Endothelial cell (in vitro differentiated cells): ENCODE measurements at regions not wholly inside any gene's neighbourhood (a gene's known extent, or its start where the extent isn't known, plus 50 kb on each side); places are given as distances from the start of the nearest gene placed in this dataset.

Experiments
- DNase-seq: peaks from one replicate; pipeline ENCODE4 v3.0.0; 2021; ENCODE audit warnings: low spot score
- H3K27ac Mint-ChIP-seq: one replicate; pipeline ENCODE4 v1.8.0; 2021; ENCODE audit warnings: mixed read lengths, inconsistent platforms; ENCODE audit not compliant: unreplicated experiment
- H3K27me3 Mint-ChIP-seq: one replicate; pipeline ENCODE4 v1.8.0; 2021; ENCODE audit warnings: mild to moderate bottlenecking, moderate library complexity, mixed read lengths, inconsistent platforms; ENCODE audit not compliant: unreplicated experiment
- H3K36me3 Mint-ChIP-seq: one replicate; pipeline ENCODE4 v1.8.0; 2021; ENCODE audit warnings: mild to moderate bottlenecking, low read depth, mixed read lengths, inconsistent platforms; ENCODE audit not compliant: unreplicated experiment
- H3K4me1 Mint-ChIP-seq: one replicate; pipeline ENCODE4 v1.8.0; 2021; ENCODE audit warnings: mild to moderate bottlenecking, mixed read lengths, inconsistent platforms; ENCODE audit not compliant: unreplicated experiment
- H3K4me3 Mint-ChIP-seq: one replicate; pipeline ENCODE4 v1.8.0; 2021; ENCODE audit warnings: mild to moderate bottlenecking, mixed read lengths, inconsistent platforms; ENCODE audit not compliant: unreplicated experiment
- H3K9me3 Mint-ChIP-seq: one replicate; pipeline ENCODE4 v1.8.0; 2021; ENCODE audit warnings: mixed read lengths, inconsistent platforms; ENCODE audit not compliant: unreplicated experiment
- TF ChIP-seq, protein P1 (sequence below): fragments of 200-600 bp; sonication (generic); IDR thresholded peaks from one replicate; pipeline ENCODE4 v1.5.0; 2021; ENCODE audit warnings: antibody characterized with exemption; ENCODE audit not compliant: unreplicated experiment

DNA sequence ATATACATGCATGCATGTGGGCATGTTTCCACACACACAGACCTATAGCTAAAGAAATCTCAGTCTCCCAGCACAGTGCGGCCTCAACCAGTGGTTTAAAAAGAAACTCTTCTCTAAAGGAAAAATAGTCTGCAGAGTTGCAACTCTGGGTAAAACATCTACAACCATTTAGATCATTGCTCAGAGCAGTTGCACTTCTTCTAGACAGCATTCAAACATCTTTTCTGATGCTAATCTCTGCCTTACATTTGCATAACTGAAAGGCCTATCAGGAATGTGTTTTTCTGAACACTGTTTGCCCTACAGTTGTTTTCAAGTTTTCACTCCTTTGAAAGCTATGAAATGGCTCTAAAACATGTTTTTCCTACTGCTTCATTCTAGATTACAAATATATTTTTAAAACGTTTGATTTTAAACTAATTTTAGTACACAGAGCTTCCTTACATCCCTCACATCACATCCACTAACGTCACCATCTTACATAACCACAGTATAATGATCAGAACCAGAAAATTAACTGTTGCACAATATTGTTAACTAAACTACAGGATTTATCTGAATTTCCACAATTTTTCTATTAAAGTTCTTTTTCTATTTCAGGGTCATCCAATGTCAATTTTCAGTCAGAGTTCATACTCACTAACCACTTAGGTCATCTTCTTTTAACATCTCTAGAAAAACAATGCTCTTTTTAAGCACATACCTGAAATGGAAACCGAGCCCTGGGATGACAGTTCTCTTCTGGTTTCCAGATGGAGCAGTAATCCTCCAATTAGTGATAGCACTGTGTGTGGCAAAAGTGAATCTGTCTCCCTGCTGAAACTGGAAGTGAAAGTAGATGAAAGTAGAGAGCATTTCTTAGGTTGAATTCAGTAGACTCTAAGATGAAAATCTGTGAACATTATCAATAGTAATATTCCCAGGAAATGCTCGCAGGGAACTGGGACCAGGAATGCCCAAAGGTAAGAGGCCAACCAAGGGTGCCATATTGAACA, 501.6 kb upstream of the GCFC2 start:
- no peak for DNase-seq
- no peak overlapping the region for H3K4me3 Mint-ChIP-seq
- H3K27me3 Mint-ChIP-seq: peaks cover 1% of the 10 kb centered on the region
- no peak overlapping the region for H3K27ac Mint-ChIP-seq
- TF ChIP-seq, protein P1, sequence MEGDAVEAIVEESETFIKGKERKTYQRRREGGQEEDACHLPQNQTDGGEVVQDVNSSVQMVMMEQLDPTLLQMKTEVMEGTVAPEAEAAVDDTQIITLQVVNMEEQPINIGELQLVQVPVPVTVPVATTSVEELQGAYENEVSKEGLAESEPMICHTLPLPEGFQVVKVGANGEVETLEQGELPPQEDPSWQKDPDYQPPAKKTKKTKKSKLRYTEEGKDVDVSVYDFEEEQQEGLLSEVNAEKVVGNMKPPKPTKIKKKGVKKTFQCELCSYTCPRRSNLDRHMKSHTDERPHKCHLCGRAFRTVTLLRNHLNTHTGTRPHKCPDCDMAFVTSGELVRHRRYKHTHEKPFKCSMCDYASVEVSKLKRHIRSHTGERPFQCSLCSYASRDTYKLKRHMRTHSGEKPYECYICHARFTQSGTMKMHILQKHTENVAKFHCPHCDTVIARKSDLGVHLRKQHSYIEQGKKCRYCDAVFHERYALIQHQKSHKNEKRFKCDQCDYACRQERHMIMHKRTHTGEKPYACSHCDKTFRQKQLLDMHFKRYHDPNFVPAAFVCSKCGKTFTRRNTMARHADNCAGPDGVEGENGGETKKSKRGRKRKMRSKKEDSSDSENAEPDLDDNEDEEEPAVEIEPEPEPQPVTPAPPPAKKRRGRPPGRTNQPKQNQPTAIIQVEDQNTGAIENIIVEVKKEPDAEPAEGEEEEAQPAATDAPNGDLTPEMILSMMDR: no peak
- no peaks in the 10 kb centered on the region for H3K4me1 Mint-ChIP-seq
- H3K9me3 Mint-ChIP-seq: no peaks in the 10 kb centered on the region
- H3K36me3 Mint-ChIP-seq: no peaks in the 10 kb centered on the region

- TF ChIP-seq, protein P1: no peak
- no peak overlapping the region for H3K4me3 Mint-ChIP-seq
- no peak overlapping the region for H3K27ac Mint-ChIP-seq
- H3K4me1 Mint-ChIP-seq: no peaks in the 10 kb centered on the region
- no peaks in the 10 kb centered on the region for H3K9me3 Mint-ChIP-seq
- H3K27me3 Mint-ChIP-seq: peaks cover 1% of the 10 kb centered on the region
- H3K36me3 Mint-ChIP-seq: no peaks in the 10 kb centered on the region
- DNase-seq: no peak
Observed at GRCh38 chr2:76210551-76210950, 499.8 kb upstream of the GCFC2 start.

DNA sequence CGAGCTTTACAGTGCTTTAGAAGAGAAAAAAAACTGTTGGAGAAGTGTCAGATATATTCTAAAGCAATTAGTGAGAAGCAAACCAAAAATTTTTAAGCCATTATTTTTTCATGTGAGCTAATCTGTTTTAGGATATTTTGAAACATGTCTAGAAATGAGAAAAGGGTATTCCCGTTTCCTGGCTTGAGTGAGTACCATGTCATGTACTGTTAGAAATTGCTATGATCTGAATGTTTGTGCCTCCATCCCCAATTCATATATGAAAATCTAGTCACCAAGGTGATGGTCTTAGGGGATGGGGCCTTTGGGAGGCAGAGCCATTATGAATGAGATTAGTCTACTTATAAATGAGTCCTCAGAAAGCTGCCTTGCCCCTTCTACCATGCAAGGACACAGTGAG, 493.3 kb upstream of the GCFC2 start:
- H3K4me1 Mint-ChIP-seq: no peaks in the 10 kb centered on the region
- H3K9me3 Mint-ChIP-seq: no peaks in the 10 kb centered on the region
- H3K4me3 Mint-ChIP-seq: no peak overlapping the region
- TF ChIP-seq, protein P1: no peak
- DNase-seq: no peak
- no peaks in the 10 kb centered on the region for H3K36me3 Mint-ChIP-seq
- H3K27ac Mint-ChIP-seq: no peak overlapping the region
- peaks cover 1% of the 10 kb centered on the region for H3K27me3 Mint-ChIP-seq

DNA sequence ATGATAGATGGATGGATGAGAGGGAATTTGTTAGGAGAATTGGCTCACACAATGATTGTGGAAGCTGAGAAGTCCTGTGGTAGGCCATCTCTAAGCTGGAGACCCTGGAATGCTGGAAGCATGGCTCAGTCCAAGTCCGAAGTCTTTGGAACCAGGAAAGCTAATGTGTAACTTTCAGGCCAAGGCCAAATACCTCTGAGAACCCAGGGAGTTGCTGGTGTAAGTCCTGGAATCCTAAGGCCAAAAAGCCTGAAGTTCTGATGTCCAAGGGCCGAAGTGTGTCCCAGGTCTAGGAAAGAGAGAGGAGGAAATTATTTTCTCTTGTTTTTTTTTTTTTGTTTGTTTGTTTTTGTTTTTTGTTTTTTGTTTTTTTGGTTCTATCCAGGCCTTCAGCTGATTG, 492.2 kb upstream of the GCFC2 start:
- H3K9me3 Mint-ChIP-seq: no peaks in the 10 kb centered on the region
- H3K27me3 Mint-ChIP-seq: peaks cover 1% of the 10 kb centered on the region
- H3K4me1 Mint-ChIP-seq: no peaks in the 10 kb centered on the region
- H3K27ac Mint-ChIP-seq: no peak overlapping the region
- H3K36me3 Mint-ChIP-seq: no peaks in the 10 kb centered on the region
- no peak overlapping the region for H3K4me3 Mint-ChIP-seq
- TF ChIP-seq, protein P1: no peak
- DNase-seq: no peak

GRCh38 chr2:76197842-76198448, 487.2 kb upstream of the GCFC2 start:
- Mint-ChIP-seq H3K27me3 (no peaks in the 10 kb centered on the region), H3K9me3 (no peaks in the 10 kb centered on the region), H3K4me1 (no peaks in the 10 kb centered on the region), H3K36me3 (no peaks in the 10 kb centered on the region), H3K27ac (no peak overlapping the region), H3K4me3 (no peak overlapping the region)
- TF ChIP-seq, protein P1: peak; percentile 93
- peak; percentile 75 for DNase-seq
